ENCODE measurements at regions not wholly inside any gene's neighbourhood (a gene's known extent, or its start where the extent isn't known, plus 50 kb on each side); places are given as distances from the start of the nearest gene placed in this dataset.

GRCh38 chr13:33355201-33355895 lies 69.8 kb upstream of the STARD13 start:
- TF ChIP-seq, protein P1, sequence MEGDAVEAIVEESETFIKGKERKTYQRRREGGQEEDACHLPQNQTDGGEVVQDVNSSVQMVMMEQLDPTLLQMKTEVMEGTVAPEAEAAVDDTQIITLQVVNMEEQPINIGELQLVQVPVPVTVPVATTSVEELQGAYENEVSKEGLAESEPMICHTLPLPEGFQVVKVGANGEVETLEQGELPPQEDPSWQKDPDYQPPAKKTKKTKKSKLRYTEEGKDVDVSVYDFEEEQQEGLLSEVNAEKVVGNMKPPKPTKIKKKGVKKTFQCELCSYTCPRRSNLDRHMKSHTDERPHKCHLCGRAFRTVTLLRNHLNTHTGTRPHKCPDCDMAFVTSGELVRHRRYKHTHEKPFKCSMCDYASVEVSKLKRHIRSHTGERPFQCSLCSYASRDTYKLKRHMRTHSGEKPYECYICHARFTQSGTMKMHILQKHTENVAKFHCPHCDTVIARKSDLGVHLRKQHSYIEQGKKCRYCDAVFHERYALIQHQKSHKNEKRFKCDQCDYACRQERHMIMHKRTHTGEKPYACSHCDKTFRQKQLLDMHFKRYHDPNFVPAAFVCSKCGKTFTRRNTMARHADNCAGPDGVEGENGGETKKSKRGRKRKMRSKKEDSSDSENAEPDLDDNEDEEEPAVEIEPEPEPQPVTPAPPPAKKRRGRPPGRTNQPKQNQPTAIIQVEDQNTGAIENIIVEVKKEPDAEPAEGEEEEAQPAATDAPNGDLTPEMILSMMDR (IDR thresholded peaks at IDR 0.05), result no peak
- peak in 1 of 2 donors; percentile 16 for TF ChIP-seq POLR2A (IDR thresholded peaks at IDR 0.05)
